Cardiac muscle cell (in vitro differentiated cells and primary cell): ENCODE measurements at regions not wholly inside any gene's neighbourhood (a gene's known extent, or its start where the extent isn't known, plus 50 kb on each side); places are given as distances from the start of the nearest gene placed in this dataset.

Source experiments
- DNase-seq, 2 donors: peaks; one replicate each; pipeline versions ENCODE4 v3.0.0 to v3.0.0-alpha.2; 2010 to 2017; ENCODE audit warnings: low read depth in 1 of 2, low spot score in 1 of 2
- H3K27ac ChIP-seq: fragments of 200-600 bp; sonication (generic); 2 replicates; pipeline ENCODE4 v1.5.1; 2016
- H3K27me3 ChIP-seq: fragments of 200-600 bp; sonication (generic); 2 replicates; pipeline ENCODE4 v1.6.0; 2016; ENCODE audit warnings: control low read depth
- H3K36me3 ChIP-seq: fragments of 200-600 bp; sonication (generic); 2 replicates; pipeline ENCODE4 v1.5.1; 2016; ENCODE audit warnings: control low read depth
- H3K4me1 ChIP-seq: fragments of 200-600 bp; sonication (generic); 2 replicates; pipeline ENCODE4 v1.8.1; 2017; ENCODE audit warnings: low read depth, mild to moderate bottlenecking, mixed run types
- H3K4me3 ChIP-seq: fragments of 200-600 bp; sonication (generic); 2 replicates; pipeline ENCODE4 v1.5.1; 2016; ENCODE audit warnings: mild to moderate bottlenecking
- H3K9me3 ChIP-seq: fragments of 200-600 bp; sonication (generic); 2 replicates; pipeline ENCODE4 v1.5.1; 2017; ENCODE audit warnings: low read depth, mild to moderate bottlenecking, control low read depth
- TF ChIP-seq, protein P1 (sequence below): IDR thresholded peaks from 2 replicates; pipeline ENCODE4 v1.5.1; 2012; ENCODE audit warnings: low read depth, mild to moderate bottlenecking, low read length

DNA sequence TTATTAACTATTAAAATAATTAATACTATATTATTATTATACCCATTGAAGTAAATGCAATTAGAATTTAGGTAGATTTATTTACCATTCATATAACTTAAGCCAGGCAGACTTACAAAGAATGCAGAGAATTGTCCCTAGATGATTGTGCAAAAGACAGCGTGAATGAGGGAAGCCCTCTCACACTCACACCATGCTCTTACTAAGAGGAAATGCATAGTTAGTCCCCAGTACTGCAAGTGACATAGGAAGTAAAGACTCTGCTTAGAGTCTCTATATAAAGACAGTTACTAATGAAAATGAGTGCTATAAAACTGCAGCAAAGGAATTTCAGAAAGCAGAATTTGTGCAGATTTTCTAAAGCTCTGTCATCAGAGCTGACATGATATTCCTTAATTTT lies 270.4 kb downstream of the ZBBX start:
- H3K4me3 ChIP-seq: no peak overlapping the region
- no peaks in the 10 kb centered on the region for H3K9me3 ChIP-seq
- DNase-seq: no peak
- no peaks in the 10 kb centered on the region for H3K36me3 ChIP-seq
- H3K27ac ChIP-seq: no peak overlapping the region
- no peaks in the 10 kb centered on the region for H3K27me3 ChIP-seq
- no peaks in the 10 kb centered on the region for H3K4me1 ChIP-seq
- TF ChIP-seq, protein P1, sequence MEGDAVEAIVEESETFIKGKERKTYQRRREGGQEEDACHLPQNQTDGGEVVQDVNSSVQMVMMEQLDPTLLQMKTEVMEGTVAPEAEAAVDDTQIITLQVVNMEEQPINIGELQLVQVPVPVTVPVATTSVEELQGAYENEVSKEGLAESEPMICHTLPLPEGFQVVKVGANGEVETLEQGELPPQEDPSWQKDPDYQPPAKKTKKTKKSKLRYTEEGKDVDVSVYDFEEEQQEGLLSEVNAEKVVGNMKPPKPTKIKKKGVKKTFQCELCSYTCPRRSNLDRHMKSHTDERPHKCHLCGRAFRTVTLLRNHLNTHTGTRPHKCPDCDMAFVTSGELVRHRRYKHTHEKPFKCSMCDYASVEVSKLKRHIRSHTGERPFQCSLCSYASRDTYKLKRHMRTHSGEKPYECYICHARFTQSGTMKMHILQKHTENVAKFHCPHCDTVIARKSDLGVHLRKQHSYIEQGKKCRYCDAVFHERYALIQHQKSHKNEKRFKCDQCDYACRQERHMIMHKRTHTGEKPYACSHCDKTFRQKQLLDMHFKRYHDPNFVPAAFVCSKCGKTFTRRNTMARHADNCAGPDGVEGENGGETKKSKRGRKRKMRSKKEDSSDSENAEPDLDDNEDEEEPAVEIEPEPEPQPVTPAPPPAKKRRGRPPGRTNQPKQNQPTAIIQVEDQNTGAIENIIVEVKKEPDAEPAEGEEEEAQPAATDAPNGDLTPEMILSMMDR: no peak

DNA sequence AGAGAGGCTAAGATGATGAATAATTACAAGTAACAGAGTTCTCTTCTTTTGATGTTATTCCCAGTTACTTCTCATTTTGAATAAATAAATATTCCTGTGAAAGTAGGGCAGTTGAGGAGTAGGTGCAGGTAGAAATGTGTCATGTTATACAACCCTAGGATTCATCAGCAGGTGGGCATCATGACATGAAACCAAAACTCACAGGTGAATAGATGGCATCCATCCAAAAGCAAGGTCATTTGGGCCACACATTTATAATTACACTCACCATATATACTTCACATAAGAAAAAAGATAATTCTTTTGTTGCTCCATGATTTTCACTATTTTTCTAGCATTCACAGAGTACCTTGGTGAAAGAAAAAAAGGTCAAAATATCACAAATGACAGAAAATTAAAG lies 273.6 kb downstream of the ZBBX start:
- H3K36me3 ChIP-seq: no peaks in the 10 kb centered on the region

DNA sequence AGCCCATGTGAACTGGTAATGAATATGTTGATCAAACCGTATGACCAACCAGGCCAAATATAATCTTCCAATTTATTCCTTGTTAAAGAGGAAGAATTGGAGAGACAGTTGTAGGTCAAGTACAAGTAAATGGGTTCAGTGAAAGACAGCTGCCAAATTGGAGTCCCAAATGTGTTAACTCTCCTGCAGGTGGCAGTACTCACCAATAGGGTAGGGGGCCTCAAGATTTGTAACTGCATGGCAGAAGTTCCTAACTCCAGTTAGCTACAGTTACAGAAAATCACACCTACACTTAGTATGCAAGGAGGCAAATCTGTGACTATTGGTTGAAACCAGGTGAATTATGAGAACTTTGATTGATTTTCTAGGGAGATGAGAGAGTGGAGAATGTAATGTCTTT lies 278.0 kb downstream of the ZBBX start:
- no peaks in the 10 kb centered on the region for H3K4me1 ChIP-seq
- no peak overlapping the region for H3K27ac ChIP-seq
- TF ChIP-seq, protein P1: no peak
- no peaks in the 10 kb centered on the region for H3K36me3 ChIP-seq
- DNase-seq: no peak
- no peaks in the 10 kb centered on the region for H3K27me3 ChIP-seq
- no peak overlapping the region for H3K4me3 ChIP-seq
- no peaks in the 10 kb centered on the region for H3K9me3 ChIP-seq

More for the DNA sequence above, 273.6 kb downstream of the ZBBX start:
- no peak for DNase-seq
- Histone ChIP-seq H3K27me3 (no peaks in the 10 kb centered on the region), H3K9me3 (no peaks in the 10 kb centered on the region), H3K27ac (no peak overlapping the region), H3K4me3 (no peak overlapping the region), H3K4me1 (no peaks in the 10 kb centered on the region)
- TF ChIP-seq, protein P1: no peak

DNA sequence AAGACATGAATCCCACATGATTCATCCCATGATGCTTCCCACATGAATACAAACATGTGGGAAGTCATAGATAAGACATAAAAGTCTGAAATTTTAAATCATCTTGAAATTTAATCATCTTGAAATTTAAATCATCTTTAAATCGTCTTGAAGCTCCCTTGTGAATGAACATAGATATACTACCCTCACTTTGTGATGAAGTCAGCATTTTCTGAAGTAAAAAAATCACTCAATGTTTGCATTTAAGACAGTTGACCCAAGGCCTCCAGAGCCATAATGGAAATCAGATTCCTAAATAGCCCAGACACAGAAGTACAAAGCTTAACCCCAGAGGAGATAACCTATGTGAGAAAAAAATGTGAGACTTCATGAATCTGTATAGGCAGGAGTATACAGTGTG lies 279.4 kb downstream of the ZBBX start:
- Histone ChIP-seq H3K27me3 (no peaks in the 10 kb centered on the region), H3K27ac (no peak overlapping the region), H3K9me3 (no peaks in the 10 kb centered on the region), H3K4me1 (no peaks in the 10 kb centered on the region), H3K36me3 (no peaks in the 10 kb centered on the region), H3K4me3 (no peak overlapping the region)
- DNase-seq: no peak
- TF ChIP-seq, protein P1: no peak

DNA sequence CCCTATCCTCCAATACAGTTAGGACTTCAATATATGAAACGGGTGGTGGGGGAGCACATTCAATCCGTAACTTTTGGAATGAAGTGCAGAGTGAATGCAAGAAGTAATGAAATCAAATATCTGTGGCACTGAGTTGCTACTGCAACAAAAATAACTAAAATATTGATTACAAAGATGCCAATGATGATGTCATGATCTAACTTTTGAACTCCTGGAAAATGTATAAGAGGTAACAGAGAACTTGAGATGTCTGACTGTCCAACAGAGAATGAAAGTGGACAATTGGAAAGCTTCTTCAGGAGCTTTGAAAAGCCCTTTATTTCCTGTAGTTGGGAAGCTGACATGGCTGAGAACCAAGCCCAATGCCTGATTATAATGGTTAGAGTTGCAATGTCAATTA lies 279.9 kb downstream of the ZBBX start:
- no peak overlapping the region for H3K27ac ChIP-seq
- DNase-seq: no peak
- no peaks in the 10 kb centered on the region for H3K9me3 ChIP-seq
- no peak overlapping the region for H3K4me3 ChIP-seq
- no peaks in the 10 kb centered on the region for H3K36me3 ChIP-seq
- no peaks in the 10 kb centered on the region for H3K27me3 ChIP-seq
- TF ChIP-seq, protein P1: no peak
- H3K4me1 ChIP-seq: no peaks in the 10 kb centered on the region

DNA sequence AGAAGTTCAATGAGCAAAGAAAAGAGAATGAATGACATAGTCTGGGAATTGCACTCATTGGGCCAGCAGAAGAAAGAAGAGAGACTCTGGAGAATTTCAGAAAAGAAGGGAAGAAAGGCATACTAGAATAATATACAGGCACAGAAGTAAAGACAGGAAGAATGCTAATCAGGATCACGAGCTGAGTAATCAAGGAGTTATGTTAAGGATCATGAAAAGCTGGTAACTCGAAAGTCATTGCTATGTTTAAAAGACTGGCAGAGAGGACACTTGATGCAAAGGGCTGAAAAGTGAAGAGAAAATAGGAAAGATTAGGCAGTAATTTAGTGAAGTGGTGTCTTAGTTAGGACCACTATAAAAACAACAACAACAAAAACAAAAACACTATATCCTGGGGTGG lies 284.1 kb downstream of the ZBBX start:
- no peaks in the 10 kb centered on the region for H3K27me3 ChIP-seq
- DNase-seq: no peak
- H3K4me1 ChIP-seq: peaks cover 5% of the 10 kb centered on the region
- H3K9me3 ChIP-seq: no peaks in the 10 kb centered on the region
- no peak overlapping the region for H3K4me3 ChIP-seq
- TF ChIP-seq, protein P1: no peak
- no peaks in the 10 kb centered on the region for H3K36me3 ChIP-seq
- no peak overlapping the region for H3K27ac ChIP-seq
